IPS-18a (cell line): ENCODE measurements at regions not wholly inside any gene's neighbourhood (a gene's known extent, or its start where the extent isn't known, plus 50 kb on each side); places are given as distances from the start of the nearest gene placed in this dataset.
A peak's percentile ranks its signal among the peaks of the same experiment; 100 is the strongest.
"Not testable (repeated sequence)": the region's sequence is repeated elsewhere in the genome, so short reads cannot be mapped to it uniquely, and the experiment has no call there.

Experiments
- H3K27ac ChIP-seq: one replicate; pipeline ENCODE4 v1.5.1; 2013; ENCODE audit warnings: low read length
- H3K27me3 ChIP-seq: one replicate; pipeline ENCODE4 v1.6.1; 2013; ENCODE audit warnings: mild to moderate bottlenecking, low read length; ENCODE audit not compliant: control insufficient read depth, insufficient read depth
- H3K36me3 ChIP-seq: one replicate; pipeline ENCODE4 v1.6.1; 2013; ENCODE audit warnings: low read depth, low read length; ENCODE audit not compliant: control insufficient read depth
- H3K4me1 ChIP-seq: one replicate; pipeline ENCODE4 v1.6.1; 2013; ENCODE audit warnings: low read depth, low read length; ENCODE audit not compliant: control insufficient read depth
- H3K4me3 ChIP-seq: one replicate; pipeline ENCODE4 v1.5.1; 2013; ENCODE audit warnings: low read length
- H3K9ac ChIP-seq: one replicate; pipeline ENCODE4 v1.6.1; 2013; ENCODE audit warnings: mild to moderate bottlenecking, low read length, moderate library complexity
- H3K9me3 ChIP-seq: one replicate; pipeline ENCODE4 v1.6.1; 2013; ENCODE audit warnings: low read depth, low read length; ENCODE audit not compliant: control insufficient read depth

DNA sequence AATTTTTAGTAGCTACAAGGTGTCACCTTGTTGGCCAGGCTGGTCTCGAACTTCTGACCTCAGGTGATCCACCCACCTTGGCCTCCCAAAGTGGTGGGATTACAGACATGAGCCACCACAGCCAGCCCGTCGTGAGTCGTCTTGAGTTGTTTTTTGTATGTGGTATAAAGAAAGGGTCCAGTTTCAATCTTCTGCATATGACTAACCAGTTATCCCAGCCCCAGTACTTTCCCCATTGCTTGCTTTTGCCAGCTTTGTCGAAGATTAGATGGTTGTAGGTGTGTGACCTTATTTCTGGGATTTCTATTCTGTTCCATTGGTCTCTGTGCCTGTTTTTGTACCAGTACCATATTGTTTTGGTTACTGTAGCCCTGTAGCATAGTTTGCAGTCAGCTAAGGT lies 105.9 kb downstream of the OR13H1 start:
- H3K4me1 ChIP-seq: no peaks in the 10 kb centered on the region
- peaks cover 5% of the 10 kb centered on the region for H3K9me3 ChIP-seq
- H3K36me3 ChIP-seq: no peaks in the 10 kb centered on the region
- H3K27ac ChIP-seq: no peak overlapping the region
- no peak overlapping the region for H3K9ac ChIP-seq
- H3K27me3 ChIP-seq: no peaks in the 10 kb centered on the region
- no peak overlapping the region for H3K4me3 ChIP-seq

DNA sequence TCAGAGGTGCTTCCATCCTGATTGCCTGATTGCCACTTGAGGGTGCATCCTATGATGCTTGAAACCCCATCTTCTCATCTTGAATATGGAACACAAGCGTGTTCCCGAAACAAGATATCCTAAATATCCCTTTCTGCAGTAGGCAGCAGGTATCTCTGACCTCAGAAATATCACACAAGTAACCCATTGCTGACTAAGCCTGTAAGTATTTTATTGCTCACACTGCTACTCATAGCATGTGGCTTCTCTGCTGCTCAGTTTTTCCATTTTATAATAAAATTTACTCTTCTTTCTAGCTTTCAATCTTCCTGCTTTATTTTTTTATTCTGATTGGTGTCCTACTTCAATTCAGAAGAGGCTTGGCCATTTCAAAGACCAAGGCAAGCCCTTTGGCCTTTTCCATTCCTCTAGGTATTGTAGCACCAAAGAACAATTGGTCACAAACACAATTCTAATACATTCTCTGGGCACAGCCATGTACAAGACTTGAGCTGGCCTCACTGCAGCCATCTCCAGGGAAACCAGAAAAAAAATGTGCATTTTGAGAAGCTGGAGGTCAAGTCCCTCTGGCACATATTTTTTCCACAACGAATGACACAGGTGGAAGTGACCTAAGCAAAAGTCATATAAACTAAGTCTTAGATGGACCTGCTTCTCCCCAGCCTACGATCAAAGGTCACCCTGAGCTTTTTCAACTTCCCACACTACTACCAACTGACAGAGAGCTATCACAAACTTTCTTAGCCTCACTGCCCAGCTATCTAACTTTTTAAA lies 107.0 kb downstream of the OR13H1 start:
- no peaks in the 10 kb centered on the region for H3K27me3 ChIP-seq
- H3K36me3 ChIP-seq: no peaks in the 10 kb centered on the region
- H3K4me1 ChIP-seq: no peaks in the 10 kb centered on the region
- H3K27ac ChIP-seq: no peak overlapping the region
- no peak overlapping the region for H3K4me3 ChIP-seq
- peaks cover 6% of the 10 kb centered on the region for H3K9me3 ChIP-seq
- no peak overlapping the region for H3K9ac ChIP-seq

DNA sequence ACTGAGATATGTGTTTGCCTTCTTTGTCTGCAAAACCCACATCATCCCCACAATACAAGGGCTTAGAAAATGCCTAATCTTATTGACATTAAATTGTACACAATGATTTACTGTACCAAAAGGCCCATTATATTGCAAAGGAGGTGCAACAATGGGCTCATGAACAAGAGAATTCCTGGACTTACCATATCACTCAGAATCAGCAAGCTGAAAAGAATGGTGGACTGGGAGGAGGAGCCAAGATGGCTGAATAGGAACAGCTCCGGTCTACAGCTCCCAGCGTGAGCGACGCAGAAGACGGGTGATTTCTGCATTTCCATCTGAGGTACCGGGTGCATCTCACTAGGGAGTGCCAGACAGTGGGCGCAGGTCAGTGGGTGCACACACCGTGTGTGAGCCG lies 119.9 kb downstream of the OR13H1 start:
- not testable (repeated sequence) for H3K27ac ChIP-seq, H3K9ac ChIP-seq, H3K36me3 ChIP-seq, H3K9me3 ChIP-seq, H3K27me3 ChIP-seq, H3K4me1 ChIP-seq
- peak overlapping the region; percentile 35 for H3K4me3 ChIP-seq

DNA sequence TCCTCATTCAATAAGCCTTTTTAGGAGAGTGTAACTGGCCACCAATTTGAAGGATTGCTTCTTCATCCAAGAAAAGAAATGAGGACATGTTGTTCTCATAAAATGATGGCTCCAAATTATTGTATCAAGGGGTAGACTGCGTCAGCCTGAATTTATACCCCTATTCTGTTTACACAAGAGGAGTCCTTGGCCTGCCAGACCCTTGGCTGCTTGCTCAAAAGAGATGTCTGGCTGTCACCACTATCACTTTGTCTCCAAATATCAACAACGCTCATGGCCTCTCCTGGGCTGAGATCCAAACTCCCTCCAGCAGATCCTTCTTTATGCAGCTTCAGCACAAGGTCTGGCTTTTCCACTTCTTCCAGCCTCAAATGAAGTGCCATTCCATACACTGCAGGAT lies 127.9 kb downstream of the OR13H1 start:
- Histone ChIP-seq H3K27ac (no peak overlapping the region), H3K4me1 (no peaks in the 10 kb centered on the region), H3K4me3 (no peak overlapping the region), H3K27me3 (no peaks in the 10 kb centered on the region), H3K9me3 (no peaks in the 10 kb centered on the region), H3K36me3 (no peaks in the 10 kb centered on the region), H3K9ac (no peak overlapping the region)

DNA sequence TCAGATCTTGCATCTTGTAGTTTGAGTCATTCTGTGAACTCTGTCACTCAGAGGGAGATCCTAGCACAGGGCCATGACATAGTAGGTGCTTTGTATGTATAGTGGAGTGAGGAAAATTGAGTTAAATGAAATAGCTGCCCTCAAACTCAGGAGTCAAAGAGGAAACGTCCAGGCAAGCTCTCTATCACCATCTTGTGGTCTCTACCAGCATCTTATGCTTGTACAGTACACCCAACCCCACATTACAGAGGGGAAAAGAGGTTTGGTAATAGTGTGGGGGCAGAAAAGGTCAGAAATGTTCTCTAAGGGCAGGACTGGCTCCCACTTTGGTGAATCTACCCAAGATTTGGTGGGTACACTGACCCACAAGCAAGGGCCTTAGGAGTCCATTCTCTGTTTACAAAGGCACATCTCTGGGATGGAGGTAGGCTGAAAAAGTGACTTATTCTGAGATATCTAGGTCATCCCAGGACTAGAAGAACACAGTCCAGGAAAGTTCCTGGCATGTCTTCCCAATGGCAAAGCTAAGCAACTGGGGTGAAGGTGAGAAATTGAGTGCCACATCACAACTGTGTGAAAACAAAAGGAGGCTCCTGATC lies 131.8 kb downstream of the OR13H1 start:
- H3K4me3 ChIP-seq: no peak overlapping the region
- H3K4me1 ChIP-seq: no peaks in the 10 kb centered on the region
- no peaks in the 10 kb centered on the region for H3K36me3 ChIP-seq
- no peaks in the 10 kb centered on the region for H3K27me3 ChIP-seq
- no peak overlapping the region for H3K9ac ChIP-seq
- no peak overlapping the region for H3K27ac ChIP-seq
- no peaks in the 10 kb centered on the region for H3K9me3 ChIP-seq

DNA sequence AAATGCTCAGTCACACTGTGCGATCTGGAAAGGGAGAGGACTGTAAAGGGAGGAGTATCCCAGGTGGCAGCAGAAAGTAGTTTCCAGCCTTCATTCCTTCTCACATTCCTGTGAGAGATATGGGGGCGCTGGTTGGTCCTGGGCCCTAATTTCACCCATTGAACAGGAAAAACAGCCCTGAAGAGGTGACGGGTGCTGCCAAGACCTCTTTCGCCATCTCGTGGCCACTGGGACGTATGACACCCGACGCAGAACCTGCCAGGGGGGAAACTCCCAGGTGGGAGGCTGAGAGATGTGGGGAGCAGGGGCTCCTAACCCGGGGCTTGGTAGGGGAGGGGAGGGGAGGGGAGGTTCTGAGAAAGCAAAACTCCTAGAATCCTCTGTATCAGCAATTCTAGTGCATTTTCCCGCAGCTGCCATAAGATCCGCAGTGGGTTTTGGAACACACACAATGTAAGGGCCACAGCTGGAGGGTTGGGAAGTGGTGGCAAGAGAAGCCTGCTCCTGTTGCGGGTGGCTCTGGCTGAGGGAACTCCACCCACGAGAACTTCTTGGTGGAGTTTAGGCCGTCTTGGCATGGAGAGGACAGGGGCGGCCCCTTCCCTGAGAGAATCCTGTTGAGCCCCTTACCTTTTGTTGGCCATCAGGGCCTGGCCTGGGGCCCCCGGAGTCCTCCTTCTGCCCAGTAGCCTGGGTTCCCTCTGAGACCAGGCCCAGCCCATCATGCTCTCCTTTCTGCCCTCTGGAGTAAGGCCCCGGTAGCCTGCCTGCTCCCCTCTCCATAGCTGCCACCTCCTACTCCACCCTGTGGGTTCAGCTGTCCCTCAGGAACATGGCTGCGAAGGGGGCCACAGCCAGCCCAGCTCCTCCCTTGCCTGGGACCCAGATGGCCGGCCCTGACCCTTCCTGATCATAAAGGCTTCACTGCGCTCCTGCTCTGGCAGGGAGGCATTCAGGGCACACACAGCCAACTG lies 134.1 kb downstream of the OR13H1 start:
- no peaks in the 10 kb centered on the region for H3K27me3 ChIP-seq
- H3K9ac ChIP-seq: no peak overlapping the region
- no peaks in the 10 kb centered on the region for H3K9me3 ChIP-seq

DNA sequence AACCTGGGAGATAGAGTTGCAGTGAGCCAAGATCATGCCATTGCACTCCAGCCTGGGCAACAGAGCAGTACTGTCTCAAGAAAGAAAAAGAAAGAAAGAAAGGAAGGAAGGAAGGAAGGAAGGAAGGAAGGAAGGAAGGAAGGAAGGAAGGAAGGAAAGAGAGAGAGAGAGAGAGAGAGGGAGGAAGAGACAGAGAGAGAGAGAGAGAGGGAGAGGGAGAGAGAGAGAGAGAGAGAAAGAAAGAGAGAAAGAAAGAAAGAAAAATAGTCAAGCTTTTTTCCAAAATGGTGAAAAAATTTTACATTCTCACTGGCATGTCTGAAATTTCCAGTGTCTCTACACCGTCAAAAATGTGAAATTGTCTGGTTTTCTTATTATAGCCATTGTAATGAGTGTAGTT lies 138.9 kb downstream of the OR13H1 start:
- H3K27ac ChIP-seq, H3K27me3 ChIP-seq, H3K36me3 ChIP-seq: not testable (repeated sequence)

More for the DNA sequence above, 134.1 kb downstream of the OR13H1 start:
- H3K4me3 ChIP-seq: no peak overlapping the region
- H3K27ac ChIP-seq: no peak overlapping the region
- no peaks in the 10 kb centered on the region for H3K36me3 ChIP-seq
- no peaks in the 10 kb centered on the region for H3K4me1 ChIP-seq

DNA sequence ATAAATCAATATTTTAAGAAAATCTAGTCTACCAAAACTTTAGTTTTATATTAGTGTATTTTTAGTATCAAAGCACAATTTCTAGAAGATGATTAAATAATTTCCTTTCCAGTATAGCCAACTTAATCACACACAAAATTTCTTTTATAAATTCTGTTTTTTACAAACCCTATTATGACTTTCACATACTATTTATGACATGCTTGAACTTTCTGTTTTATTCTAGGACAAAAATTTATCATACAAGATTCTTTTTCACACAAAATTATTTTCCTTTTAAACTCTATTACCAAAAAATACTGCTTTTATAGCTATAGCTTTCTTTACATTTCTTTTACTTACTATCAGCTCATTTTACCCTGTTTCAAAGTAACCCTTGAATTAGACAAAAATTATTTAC lies 149.5 kb downstream of the OR13H1 start:
- Histone ChIP-seq H3K4me3 (no peak overlapping the region), H3K27me3 (no peaks in the 10 kb centered on the region), H3K9me3 (peaks cover 64% of the 10 kb centered on the region), H3K9ac (no peak overlapping the region), H3K4me1 (no peaks in the 10 kb centered on the region), H3K27ac (no peak overlapping the region), H3K36me3 (peaks cover 19% of the 10 kb centered on the region)

More for the DNA sequence above, 138.9 kb downstream of the OR13H1 start:
- H3K4me1 ChIP-seq, H3K4me3 ChIP-seq, H3K9ac ChIP-seq: not testable (repeated sequence)
- H3K9me3 ChIP-seq: peaks cover 10% of the 10 kb centered on the region

DNA sequence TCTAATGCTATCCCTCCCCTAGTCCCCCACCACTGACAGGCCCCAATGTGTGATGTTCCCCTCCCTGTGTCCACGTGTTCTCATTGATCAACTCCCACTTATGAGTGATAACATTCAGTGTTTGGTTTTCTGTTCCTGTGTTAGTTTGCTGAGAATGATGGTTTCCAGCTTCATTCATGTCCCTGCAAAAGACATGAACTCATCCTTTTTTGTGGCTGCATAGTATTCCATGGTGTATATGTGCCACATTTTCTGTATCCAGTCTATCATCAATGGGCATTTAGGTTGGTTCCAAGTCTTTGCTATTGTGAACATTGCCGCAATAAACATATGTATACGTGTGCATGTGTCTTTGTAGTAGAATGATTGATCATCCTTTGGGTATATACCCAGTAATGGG lies 153.1 kb downstream of the OR13H1 start:
- peaks cover 56% of the 10 kb centered on the region for H3K9me3 ChIP-seq
- H3K36me3 ChIP-seq: peaks cover 10% of the 10 kb centered on the region
- not testable (repeated sequence) for H3K9ac ChIP-seq, H3K27me3 ChIP-seq, H3K27ac ChIP-seq, H3K4me1 ChIP-seq, H3K4me3 ChIP-seq

DNA sequence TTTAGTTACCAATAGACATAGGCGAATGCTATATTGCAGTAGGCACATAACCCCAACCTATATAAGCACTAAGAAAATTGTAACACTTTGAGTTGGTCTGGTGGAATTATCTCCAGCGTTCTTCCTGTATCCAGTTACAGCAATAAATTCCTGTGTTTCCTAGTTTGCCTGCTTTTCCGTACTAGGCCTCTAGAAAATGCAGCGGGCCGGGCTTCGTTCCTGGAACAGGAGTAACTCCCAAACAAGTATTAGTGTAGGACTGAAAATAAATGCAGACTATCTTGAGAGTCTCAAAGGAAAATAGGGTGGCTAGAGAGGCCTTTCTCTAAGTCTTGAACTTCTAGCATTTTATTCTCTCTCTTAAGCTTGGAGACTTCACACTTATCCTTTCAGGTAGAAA lies 159.8 kb downstream of the OR13H1 start:
- H3K27me3 ChIP-seq: no peaks in the 10 kb centered on the region
- H3K36me3 ChIP-seq: peaks cover 18% of the 10 kb centered on the region
- H3K4me3 ChIP-seq: no peak overlapping the region
- H3K27ac ChIP-seq: no peak overlapping the region
- H3K4me1 ChIP-seq: no peaks in the 10 kb centered on the region
- peaks cover 15% of the 10 kb centered on the region for H3K9me3 ChIP-seq
- H3K9ac ChIP-seq: no peak overlapping the region

DNA sequence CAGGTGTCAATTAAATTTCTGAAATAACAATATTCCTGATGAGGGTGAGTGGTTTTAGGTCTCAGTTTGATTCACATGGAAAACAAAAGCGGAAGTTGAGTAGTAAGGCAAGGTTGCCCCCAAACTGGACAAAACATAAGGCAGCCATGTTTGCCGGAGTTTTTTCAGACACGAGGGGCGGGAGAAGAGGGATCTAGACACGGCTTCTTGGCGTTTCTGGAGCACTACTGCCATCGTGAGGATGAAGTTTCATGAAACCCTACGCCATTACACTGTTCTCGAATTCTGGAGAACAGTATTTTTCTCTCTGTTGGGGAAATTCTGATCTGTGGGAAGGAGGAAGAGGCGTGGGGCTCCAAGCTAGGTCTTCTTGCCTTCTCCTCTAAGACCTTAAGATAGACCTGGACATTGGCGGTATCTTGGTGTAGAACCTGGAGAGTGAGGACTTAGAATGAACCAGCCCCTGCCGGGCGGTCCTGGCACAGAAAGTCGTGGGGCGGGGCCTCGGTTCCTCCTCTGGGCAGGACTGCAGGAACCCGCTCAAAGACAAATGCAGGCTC lies 160.3 kb downstream of the OR13H1 start:
- no peak overlapping the region for H3K9ac ChIP-seq
- H3K27ac ChIP-seq: no peak overlapping the region

More for the DNA sequence above, 160.3 kb downstream of the OR13H1 start:
- H3K4me1 ChIP-seq: no peaks in the 10 kb centered on the region
- H3K36me3 ChIP-seq: peaks cover 18% of the 10 kb centered on the region
- H3K27me3 ChIP-seq: no peaks in the 10 kb centered on the region
- peaks cover 18% of the 10 kb centered on the region for H3K9me3 ChIP-seq
- no peak overlapping the region for H3K4me3 ChIP-seq
